OCI-LY3 (cell line): ENCODE measurements at regions not wholly inside any gene's neighbourhood (a gene's known extent, or its start where the extent isn't known, plus 50 kb on each side); places are given as distances from the start of the nearest gene placed in this dataset.
"Not testable (repeated sequence)": the region's sequence is repeated elsewhere in the genome, so short reads cannot be mapped to it uniquely, and the experiment has no call there.

Experiments
- H2AFZ ChIP-seq: fragments of 200-600, 300-600 bp; shearing (Covaris generic); 2 replicates; pipeline ENCODE4 v1.6.0; 2014; ENCODE audit warnings: antibody characterized with exemption, low read depth, low read length
- H3K27ac ChIP-seq: fragments of 200-600, 300-600 bp; sonication (generic); 2 replicates; pipeline ENCODE4 v1.5.1; 2014; ENCODE audit warnings: mild to moderate bottlenecking, low read length, moderate library complexity, mixed read lengths
- H3K27me3 ChIP-seq: fragments of 200-600, 300-600 bp; sonication (generic); 2 replicates; pipeline ENCODE4 v1.6.1; 2014; ENCODE audit warnings: low read depth, low read length, mixed read lengths
- H3K36me3 ChIP-seq: fragments of 200-600, 300-600 bp; sonication (generic); replicated peaks from 2 replicates; pipeline ENCODE3; 2014; ENCODE audit warnings: low read depth, low read length, mixed read lengths
- H3K4me1 ChIP-seq: fragments of 300-600, 200-600 bp; sonication (generic); 2 replicates; pipeline ENCODE4 v1.6.1; 2014; ENCODE audit warnings: low read length, mixed read lengths
- H3K4me2 ChIP-seq: fragments of 200-600, 300-600 bp; sonication (generic); 2 replicates; pipeline ENCODE4 v1.6.1; 2014; ENCODE audit warnings: low read length, mixed read lengths
- H3K4me3 ChIP-seq: fragments of 300-600, 200-600 bp; sonication (generic); 2 replicates; pipeline ENCODE4 v1.5.1; 2014; ENCODE audit warnings: antibody characterized with exemption, mild to moderate bottlenecking, low read length, moderate library complexity
- H3K79me2 ChIP-seq: fragments of 300-600, 200-600 bp; shearing (Covaris generic); 2 replicates; pipeline ENCODE4 v1.6.1; 2014; ENCODE audit warnings: mild to moderate bottlenecking, low read length, mixed read lengths
- H3K9ac ChIP-seq: fragments of 300-600, 200-600 bp; shearing (Covaris generic); 2 replicates; pipeline ENCODE4 v1.6.0; 2014; ENCODE audit warnings: mild to moderate bottlenecking, low read length, moderate library complexity
- H3K9me3 ChIP-seq: fragments of 200-600, 300-600 bp; shearing (Covaris generic); 2 replicates; pipeline ENCODE4 v1.6.1; 2014; ENCODE audit warnings: low read length, mixed read lengths; ENCODE audit not compliant: insufficient read depth
- H4K20me1 ChIP-seq: fragments of 200-600, 300-600 bp; sonication (generic); 2 replicates; pipeline ENCODE4 v1.6.1; 2016; ENCODE audit warnings: low read length, mixed read lengths; ENCODE audit not compliant: insufficient read depth
- CTCF ChIP-seq: fragments of 200-600, 300-600 bp; sonication (generic); IDR thresholded peaks from 2 replicates; pipeline ENCODE4 v1.5.1; 2014; ENCODE audit warnings: antibody characterized with exemption, low read length, low read depth
- EZH2phosphoT487 ChIP-seq: fragments of 200-600 bp; shearing (Covaris generic); IDR thresholded peaks from 2 replicates; pipeline ENCODE4 v1.6.1; 2018; ENCODE audit warnings: antibody characterized with exemption, mixed run types, low read depth

- H3K4me3 ChIP-seq = no peak overlapping the region
- H3K79me2 ChIP-seq = no peaks in the 10 kb centered on the region
- peaks cover 29% of the 10 kb centered on the region for H3K4me1 ChIP-seq
- no peaks in the 10 kb centered on the region for H3K36me3 ChIP-seq
- no peak overlapping the region for H3K4me2 ChIP-seq
- H3K9me3 ChIP-seq = no peaks in the 10 kb centered on the region
- TF ChIP-seq CTCF (no peak), EZH2phosphoT487 (no peak)
- H3K9ac ChIP-seq = no peak overlapping the region
- H4K20me1 ChIP-seq = no peaks in the 10 kb centered on the region
- no peaks in the 10 kb centered on the region for H3K27me3 ChIP-seq
- no peak overlapping the region for H3K27ac ChIP-seq
- no peak overlapping the region for H2AFZ ChIP-seq
Measured at GRCh38 chr6:85357651-85358050, 92.2 kb upstream of the NT5E start.

GRCh38 chr6:85356743-85357142 is 93.1 kb upstream of the NT5E start:
- not testable (repeated sequence) for H4K20me1 ChIP-seq, H3K4me2 ChIP-seq, H3K27me3 ChIP-seq, H2AFZ ChIP-seq, H3K9me3 ChIP-seq, H3K9ac ChIP-seq, H3K79me2 ChIP-seq, H3K4me3 ChIP-seq, H3K27ac ChIP-seq, H3K36me3 ChIP-seq
- peaks cover 29% of the 10 kb centered on the region for H3K4me1 ChIP-seq

GRCh38 chr6:85355816-85356215 is 94.1 kb upstream of the NT5E start:
- H3K79me2 ChIP-seq = no peaks in the 10 kb centered on the region
- no peak overlapping the region for H3K4me3 ChIP-seq
- H3K27me3 ChIP-seq = no peaks in the 10 kb centered on the region
- no peaks in the 10 kb centered on the region for H3K36me3 ChIP-seq
- no peak overlapping the region for H2AFZ ChIP-seq
- peaks cover 24% of the 10 kb centered on the region for H3K4me1 ChIP-seq
- H4K20me1 ChIP-seq = no peaks in the 10 kb centered on the region
- no peak for TF ChIP-seq EZH2phosphoT487
- no peak for TF ChIP-seq CTCF
- H3K27ac ChIP-seq = no peak overlapping the region
- no peak overlapping the region for H3K4me2 ChIP-seq
- no peaks in the 10 kb centered on the region for H3K9me3 ChIP-seq
- no peak overlapping the region for H3K9ac ChIP-seq

GRCh38 chr6:85354761-85355618 is 94.9 kb upstream of the NT5E start:
- Histone ChIP-seq H4K20me1 (no peaks in the 10 kb centered on the region), H2AFZ (no peak overlapping the region), H3K4me3 (no peak overlapping the region), H3K79me2 (no peaks in the 10 kb centered on the region), H3K36me3 (no peaks in the 10 kb centered on the region), H3K4me2 (no peak overlapping the region), H3K27me3 (no peaks in the 10 kb centered on the region), H3K9me3 (no peaks in the 10 kb centered on the region), H3K9ac (no peak overlapping the region), H3K4me1 (peaks cover 16% of the 10 kb centered on the region), H3K27ac (no peak overlapping the region)
- TF ChIP-seq CTCF (peak; percentile 69), EZH2phosphoT487 (no peak)
